ENCODE measurements at regions not wholly inside any gene's neighbourhood (a gene's known extent, or its start where the extent isn't known, plus 50 kb on each side); places are given as distances from the start of the nearest gene placed in this dataset.

GRCh38 chr6:47427680-47428079 lies 49.9 kb upstream of the CD2AP start (continued):
- TF ChIP-seq ZNF687 (IDR thresholded peaks at IDR 0.05) = no peak
- TF ChIP-seq ZSCAN29 (IDR thresholded peaks at IDR 0.05) = no peak
- no peak for TF ChIP-seq SREBF1 (IDR thresholded peaks at IDR 0.05; ENCODE audit: low read length)
- no peak for TF ChIP-seq WRNIP1 (IDR thresholded peaks at IDR 0.05; ENCODE audit: borderline replicate concordance, low read depth, low read length)
- TF ChIP-seq NRF1 (conservative IDR thresholded peaks at IDR 0.05; ENCODE audit: low read depth, low read length) = no peak
- TF ChIP-seq DPF2 (IDR thresholded peaks at IDR 0.05) = no peak
- no peak for TF ChIP-seq GATAD2B (conservative IDR thresholded peaks at IDR 0.05; ENCODE audit: low read depth)
- TF ChIP-seq USF1 (IDR thresholded peaks at IDR 0.05; ENCODE audit: borderline replicate concordance, extremely low read length, insufficient read depth, low read depth, low read length) = no peak
- no peak for TF ChIP-seq ATF2 (IDR thresholded peaks at IDR 0.05; ENCODE audit: low read length)
- TF ChIP-seq ZBTB40 (IDR thresholded peaks at IDR 0.05; ENCODE audit: borderline replicate concordance) = no peak
- TF ChIP-seq ZNF622 (IDR thresholded peaks at IDR 0.05) = no peak
- TF ChIP-seq BCLAF1 (IDR thresholded peaks at IDR 0.05) = no peak
- no peak for TF ChIP-seq CREB1 (IDR thresholded peaks at IDR 0.05; ENCODE audit: low read depth)
